ENCODE measurements at regions not wholly inside any gene's neighbourhood (a gene's known extent, or its start where the extent isn't known, plus 50 kb on each side); places are given as distances from the start of the nearest gene placed in this dataset.

GRCh38 chr2:176556373-176556772 lies 287.1 kb downstream of the MTX2 start:
- Histone ChIP-seq H3K4me1 (ENCODE audit: control insufficient read depth in 2 of 2, insufficient read depth in 2 of 2, low read length in 1 of 2) (no peaks in the 10 kb centered on the region), H3K4me3 (ENCODE audit: low read depth in 1 of 2, low read length in 2 of 2) (no peak overlapping the region), H3K27ac (ENCODE audit: low read depth in 2 of 2, low read length in 1 of 2) (no peak overlapping the region), H3K36me3 (ENCODE audit: control insufficient read depth in 2 of 2, insufficient read depth in 2 of 2, low read length in 1 of 2) (no peaks in the 10 kb centered on the region), H3K9me3 (ENCODE audit: control insufficient read depth in 2 of 2, insufficient read depth in 1 of 2, low read depth in 1 of 2, low read length in 1 of 2) (no peaks in the 10 kb centered on the region), H3K27me3 (ENCODE audit: control insufficient read depth in 1 of 2, insufficient read depth in 2 of 2, low read length in 2 of 2) (peaks cover 0 to 2% of the 10 kb centered on the region in 2 donors)
- WGBS, 2 donors, result 42 to 50% methylated on average over 2 of the region's 2 CpGs

DNA sequence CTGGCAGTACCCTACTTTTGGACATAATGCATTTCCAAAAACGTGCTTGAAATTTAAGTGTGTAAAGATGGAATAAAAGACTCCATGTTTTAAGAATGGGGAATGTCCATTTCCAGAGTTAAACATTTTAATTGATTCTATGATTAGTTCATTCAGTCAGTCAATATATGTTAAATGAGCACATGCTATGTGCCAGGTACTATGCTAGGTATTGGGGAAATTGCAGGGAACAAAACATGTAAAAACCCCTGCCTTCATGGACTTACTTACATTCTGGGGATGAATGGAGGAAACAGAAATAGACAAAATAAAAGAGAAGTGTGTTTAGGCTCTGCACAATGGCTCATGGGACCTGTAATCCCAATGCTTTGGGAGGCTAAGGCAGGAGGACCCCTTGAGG lies 288.6 kb downstream of the MTX2 start:
- WGBS, 2 donors, result 72 to 79% methylated on average over 1 of the region's 1 CpG
- Histone ChIP-seq H3K27me3 (ENCODE audit: control insufficient read depth in 1 of 2, insufficient read depth in 2 of 2, low read length in 2 of 2) (peaks cover 0 to 2% of the 10 kb centered on the region in 2 donors), H3K4me3 (ENCODE audit: low read depth in 1 of 2, low read length in 2 of 2) (no peak overlapping the region), H3K27ac (ENCODE audit: low read depth in 2 of 2, low read length in 1 of 2) (no peak overlapping the region), H3K9me3 (ENCODE audit: control insufficient read depth in 2 of 2, insufficient read depth in 1 of 2, low read depth in 1 of 2, low read length in 1 of 2) (no peaks in the 10 kb centered on the region), H3K4me1 (ENCODE audit: control insufficient read depth in 2 of 2, insufficient read depth in 2 of 2, low read length in 1 of 2) (no peaks in the 10 kb centered on the region), H3K36me3 (ENCODE audit: control insufficient read depth in 2 of 2, insufficient read depth in 2 of 2, low read length in 1 of 2) (no peaks in the 10 kb centered on the region)

DNA sequence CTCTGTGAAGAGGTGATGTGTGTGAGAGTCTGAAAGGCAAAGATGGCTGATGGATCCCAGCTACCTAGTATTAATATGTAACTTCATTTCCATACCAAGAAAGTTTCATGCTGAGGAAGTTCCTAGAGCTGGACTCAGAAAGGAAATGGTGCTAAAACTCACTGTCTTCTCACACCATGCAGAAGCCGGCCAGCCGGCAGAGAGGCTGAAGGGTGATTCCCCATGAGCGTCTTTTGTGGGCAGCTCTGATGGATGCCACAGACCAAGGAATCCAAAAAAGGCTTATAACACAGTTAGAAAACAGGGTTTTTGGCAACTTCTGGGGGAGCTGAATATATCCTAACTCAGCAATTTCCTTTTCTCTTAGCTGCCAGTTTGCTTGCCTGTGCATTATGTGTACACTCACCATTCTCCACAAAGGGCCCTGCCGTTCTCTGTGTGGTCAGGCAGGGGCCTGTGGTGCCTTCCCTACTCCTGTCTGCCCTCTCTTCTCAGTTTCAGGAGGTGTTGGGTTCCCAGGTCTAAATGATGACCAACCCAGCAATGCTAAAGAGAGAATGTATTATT lies 289.4 kb downstream of the MTX2 start:
- 75 to 76% methylated on average over 4 of the region's 4 CpGs for WGBS, 2 donors
- H3K9me3 ChIP-seq (ENCODE audit: control insufficient read depth in 2 of 2, insufficient read depth in 1 of 2, low read depth in 1 of 2, low read length in 1 of 2), result no peaks in the 10 kb centered on the region
- no peak overlapping the region for H3K27ac ChIP-seq (ENCODE audit: low read depth in 2 of 2, low read length in 1 of 2)
- H3K4me3 ChIP-seq (ENCODE audit: low read depth in 1 of 2, low read length in 2 of 2), result no peak overlapping the region
- no peaks in the 10 kb centered on the region for H3K36me3 ChIP-seq (ENCODE audit: control insufficient read depth in 2 of 2, insufficient read depth in 2 of 2, low read length in 1 of 2)
- no peaks in the 10 kb centered on the region for H3K4me1 ChIP-seq (ENCODE audit: control insufficient read depth in 2 of 2, insufficient read depth in 2 of 2, low read length in 1 of 2)
- peaks cover 0 to 2% of the 10 kb centered on the region in 2 donors for H3K27me3 ChIP-seq (ENCODE audit: control insufficient read depth in 1 of 2, insufficient read depth in 2 of 2, low read length in 2 of 2)

GRCh38 chr2:176560296-176560695 lies 291.1 kb downstream of the MTX2 start:
- peaks cover 0 to 2% of the 10 kb centered on the region in 2 donors for H3K27me3 ChIP-seq (ENCODE audit: control insufficient read depth in 1 of 2, insufficient read depth in 2 of 2, low read length in 2 of 2)
- no peak overlapping the region for H3K27ac ChIP-seq (ENCODE audit: low read depth in 2 of 2, low read length in 1 of 2)
- H3K36me3 ChIP-seq (ENCODE audit: control insufficient read depth in 2 of 2, insufficient read depth in 2 of 2, low read length in 1 of 2), result no peaks in the 10 kb centered on the region
- no peaks in the 10 kb centered on the region for H3K4me1 ChIP-seq (ENCODE audit: control insufficient read depth in 2 of 2, insufficient read depth in 2 of 2, low read length in 1 of 2)
- 36 to 43% methylated on average over 2 of the region's 2 CpGs for WGBS, 2 donors
- no peaks in the 10 kb centered on the region for H3K9me3 ChIP-seq (ENCODE audit: control insufficient read depth in 2 of 2, insufficient read depth in 1 of 2, low read depth in 1 of 2, low read length in 1 of 2)
- H3K4me3 ChIP-seq (ENCODE audit: low read depth in 1 of 2, low read length in 2 of 2), result no peak overlapping the region

GRCh38 chr2:176561706-176562105 lies 292.5 kb downstream of the MTX2 start:
- 41% methylated on average over 4 of the region's 4 CpGs for WGBS, 2 donors
- H3K27me3 ChIP-seq (ENCODE audit: control insufficient read depth in 1 of 2, insufficient read depth in 2 of 2, low read length in 2 of 2), result peaks cover 0 to 2% of the 10 kb centered on the region in 2 donors
- no peaks in the 10 kb centered on the region for H3K9me3 ChIP-seq (ENCODE audit: control insufficient read depth in 2 of 2, insufficient read depth in 1 of 2, low read depth in 1 of 2, low read length in 1 of 2)
- no peak overlapping the region for H3K27ac ChIP-seq (ENCODE audit: low read depth in 2 of 2, low read length in 1 of 2)
- H3K4me1 ChIP-seq (ENCODE audit: control insufficient read depth in 2 of 2, insufficient read depth in 2 of 2, low read length in 1 of 2), result no peaks in the 10 kb centered on the region
- no peak overlapping the region for H3K4me3 ChIP-seq (ENCODE audit: low read depth in 1 of 2, low read length in 2 of 2)
- H3K36me3 ChIP-seq (ENCODE audit: control insufficient read depth in 2 of 2, insufficient read depth in 2 of 2, low read length in 1 of 2), result no peaks in the 10 kb centered on the region

GRCh38 chr2:176562359-176563078 lies 293.3 kb downstream of the MTX2 start:
- Histone ChIP-seq H3K36me3 (ENCODE audit: control insufficient read depth in 2 of 2, insufficient read depth in 2 of 2, low read length in 1 of 2) (no peaks in the 10 kb centered on the region), H3K4me3 (ENCODE audit: low read depth in 1 of 2, low read length in 2 of 2) (no peak overlapping the region), H3K27me3 (ENCODE audit: control insufficient read depth in 1 of 2, insufficient read depth in 2 of 2, low read length in 2 of 2) (no peaks in the 10 kb centered on the region), H3K9me3 (ENCODE audit: control insufficient read depth in 2 of 2, insufficient read depth in 1 of 2, low read depth in 1 of 2, low read length in 1 of 2) (no peaks in the 10 kb centered on the region), H3K27ac (ENCODE audit: low read depth in 2 of 2, low read length in 1 of 2) (no peak overlapping the region), H3K4me1 (ENCODE audit: control insufficient read depth in 2 of 2, insufficient read depth in 2 of 2, low read length in 1 of 2) (no peaks in the 10 kb centered on the region)
- WGBS, 2 donors, result 59 to 60% methylated on average over 4 of the region's 4 CpGs

DNA sequence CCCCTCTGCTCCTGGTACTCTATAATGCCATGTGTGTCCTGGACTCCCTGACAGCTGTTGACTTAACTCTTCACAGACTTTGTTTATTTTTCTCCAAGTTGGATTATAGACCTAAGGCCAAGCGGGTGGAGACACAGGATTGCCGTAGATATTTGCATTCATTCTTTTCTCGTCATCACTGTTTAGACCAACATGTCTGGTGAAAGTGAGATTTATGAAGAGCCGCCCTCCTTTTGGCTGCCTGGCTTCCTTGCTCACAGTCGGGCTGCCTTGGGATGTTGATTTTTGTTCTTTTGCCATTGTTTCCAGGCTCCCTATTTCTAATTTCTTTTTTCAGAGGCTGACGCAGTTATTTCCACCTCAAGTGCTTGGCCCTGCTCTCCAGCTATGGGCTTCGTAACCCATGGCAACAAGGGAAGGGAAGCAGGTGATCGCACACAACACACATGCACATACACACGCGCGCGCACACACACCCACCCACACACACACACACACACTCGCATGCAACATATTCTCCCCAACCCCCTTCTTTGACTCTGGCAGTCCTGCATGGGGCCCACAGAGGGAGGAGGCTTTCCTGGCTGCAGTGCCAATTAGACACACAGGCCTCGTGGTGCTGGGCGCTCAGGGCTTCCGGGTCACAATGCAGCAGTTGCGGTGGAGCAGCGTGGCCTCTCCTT lies 296.5 kb downstream of the MTX2 start:
- 65 to 66% methylated on average over 18 of the region's 18 CpGs for WGBS, 2 donors
- Histone ChIP-seq H3K27ac (ENCODE audit: low read depth in 2 of 2, low read length in 1 of 2) (no peak overlapping the region), H3K27me3 (ENCODE audit: control insufficient read depth in 1 of 2, insufficient read depth in 2 of 2, low read length in 2 of 2) (no peaks in the 10 kb centered on the region), H3K4me3 (ENCODE audit: low read depth in 1 of 2, low read length in 2 of 2) (no peak overlapping the region), H3K36me3 (ENCODE audit: control insufficient read depth in 2 of 2, insufficient read depth in 2 of 2, low read length in 1 of 2) (no peaks in the 10 kb centered on the region), H3K9me3 (ENCODE audit: control insufficient read depth in 2 of 2, insufficient read depth in 1 of 2, low read depth in 1 of 2, low read length in 1 of 2) (no peaks in the 10 kb centered on the region), H3K4me1 (ENCODE audit: control insufficient read depth in 2 of 2, insufficient read depth in 2 of 2, low read length in 1 of 2) (no peaks in the 10 kb centered on the region)

DNA sequence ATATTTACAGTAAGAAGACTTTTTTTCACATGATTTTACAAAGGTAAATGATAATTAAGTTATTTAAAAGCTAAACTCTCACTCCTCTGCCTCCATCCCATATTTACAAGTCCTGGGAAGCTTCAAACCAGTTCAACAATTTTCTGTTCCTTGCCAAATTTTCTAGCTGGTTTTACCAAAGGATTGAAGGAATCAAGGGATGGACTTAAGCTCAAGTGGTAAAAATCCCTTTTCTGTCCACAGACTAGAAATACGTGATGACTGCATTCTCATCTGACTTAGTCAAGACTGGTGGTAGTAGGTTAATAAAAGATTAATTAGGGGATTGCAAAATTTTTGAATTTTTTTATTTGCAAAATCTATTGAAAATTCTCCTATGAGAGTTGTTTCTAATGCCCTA lies 297.3 kb downstream of the MTX2 start:
- 87 to 92% methylated on average over 1 of the region's 1 CpG for whole genome bisulfite sequencing, 2 donors
- Histone ChIP-seq H3K36me3 (ENCODE audit: control insufficient read depth in 2 of 2, insufficient read depth in 2 of 2, low read length in 1 of 2) (no peaks in the 10 kb centered on the region), H3K9me3 (ENCODE audit: control insufficient read depth in 2 of 2, insufficient read depth in 1 of 2, low read depth in 1 of 2, low read length in 1 of 2) (no peaks in the 10 kb centered on the region), H3K4me1 (ENCODE audit: control insufficient read depth in 2 of 2, insufficient read depth in 2 of 2, low read length in 1 of 2) (no peaks in the 10 kb centered on the region), H3K4me3 (ENCODE audit: low read depth in 1 of 2, low read length in 2 of 2) (no peak overlapping the region), H3K27me3 (ENCODE audit: control insufficient read depth in 1 of 2, insufficient read depth in 2 of 2, low read length in 2 of 2) (no peaks in the 10 kb centered on the region), H3K27ac (ENCODE audit: low read depth in 2 of 2, low read length in 1 of 2) (no peak overlapping the region)

- Histone ChIP-seq H3K9me3 (ENCODE audit: control insufficient read depth in 2 of 2, insufficient read depth in 1 of 2, low read depth in 1 of 2, low read length in 1 of 2) (no peaks in the 10 kb centered on the region), H3K36me3 (ENCODE audit: control insufficient read depth in 2 of 2, insufficient read depth in 2 of 2, low read length in 1 of 2) (no peaks in the 10 kb centered on the region), H3K27me3 (ENCODE audit: control insufficient read depth in 1 of 2, insufficient read depth in 2 of 2, low read length in 2 of 2) (no peaks in the 10 kb centered on the region), H3K27ac (ENCODE audit: low read depth in 2 of 2, low read length in 1 of 2) (no peak overlapping the region), H3K4me3 (ENCODE audit: low read depth in 1 of 2, low read length in 2 of 2) (no peak overlapping the region), H3K4me1 (ENCODE audit: control insufficient read depth in 2 of 2, insufficient read depth in 2 of 2, low read length in 1 of 2) (no peaks in the 10 kb centered on the region)
Observed at GRCh38 chr2:176566961-176567360, 297.7 kb downstream of the MTX2 start.

GRCh38 chr2:176567361-176567760 lies 298.1 kb downstream of the MTX2 start:
- WGBS, 2 donors, result 82 to 84% methylated on average over 2 of the region's 2 CpGs

More at GRCh38 chr2:176567361-176567760, 298.1 kb downstream of the MTX2 start:
- Histone ChIP-seq H3K27ac (ENCODE audit: low read depth in 2 of 2, low read length in 1 of 2) (no peak overlapping the region), H3K4me1 (ENCODE audit: control insufficient read depth in 2 of 2, insufficient read depth in 2 of 2, low read length in 1 of 2) (no peaks in the 10 kb centered on the region), H3K9me3 (ENCODE audit: control insufficient read depth in 2 of 2, insufficient read depth in 1 of 2, low read depth in 1 of 2, low read length in 1 of 2) (no peaks in the 10 kb centered on the region), H3K27me3 (ENCODE audit: control insufficient read depth in 1 of 2, insufficient read depth in 2 of 2, low read length in 2 of 2) (no peaks in the 10 kb centered on the region), H3K4me3 (ENCODE audit: low read depth in 1 of 2, low read length in 2 of 2) (no peak overlapping the region), H3K36me3 (ENCODE audit: control insufficient read depth in 2 of 2, insufficient read depth in 2 of 2, low read length in 1 of 2) (no peaks in the 10 kb centered on the region)
